Jurkat, Clone E6-1 (cell line): ENCODE measurements at regions not wholly inside any gene's neighbourhood (a gene's known extent, or its start where the extent isn't known, plus 50 kb on each side); places are given as distances from the start of the nearest gene placed in this dataset.

Source experiments
- DNase-seq: peaks from one replicate; pipeline ENCODE4 v3.0.0-alpha.2; 2011; ENCODE audit warnings: low read depth, low spot score
- H3K4me3 ChIP-seq: 2 replicates; pipeline ENCODE4 v1.5.1; 2011; ENCODE audit warnings: mild to moderate bottlenecking, low read length, control low read depth, moderate library complexity

DNA sequence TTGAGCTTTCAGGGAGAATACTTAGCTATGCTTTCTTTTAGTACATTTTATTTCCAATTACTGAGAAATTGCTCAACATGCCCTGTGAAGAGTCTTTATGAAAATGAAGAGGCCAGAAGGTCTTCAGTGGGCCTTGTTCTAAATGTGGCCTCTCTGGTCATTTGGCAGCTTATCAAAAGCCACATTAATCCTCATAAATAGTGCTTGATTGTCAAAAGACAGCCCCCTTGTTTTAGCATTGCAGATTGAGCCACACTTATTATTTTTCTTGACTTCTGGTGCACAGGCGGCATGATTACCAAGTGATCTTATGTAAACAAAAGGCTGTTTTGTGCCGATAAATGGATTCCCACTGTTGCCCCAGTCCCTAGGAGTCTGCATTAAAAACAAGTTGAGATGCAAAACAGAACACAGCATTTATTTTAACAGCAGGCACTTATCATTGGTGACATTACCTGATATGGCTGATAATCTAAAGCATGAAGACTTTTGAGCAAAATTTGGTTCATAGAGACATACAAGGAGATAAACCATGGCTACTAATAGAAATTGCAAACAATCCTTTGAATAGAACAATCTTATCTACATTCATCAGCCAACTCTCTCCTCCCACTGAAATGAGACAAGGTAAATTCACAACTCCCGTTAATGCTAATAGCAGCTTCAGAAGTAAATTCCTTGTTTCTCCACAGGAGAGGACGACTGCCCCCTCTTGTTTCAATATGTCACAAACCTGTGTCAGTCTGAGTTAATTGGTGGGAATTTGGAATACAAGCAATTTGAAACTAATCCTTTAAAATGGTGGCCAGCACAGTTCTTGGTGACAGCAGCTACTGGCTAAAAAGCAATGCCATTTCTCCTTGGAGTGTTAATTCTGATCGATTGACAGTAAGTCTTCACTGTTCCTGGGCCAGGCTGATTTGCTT lies 194.3 kb downstream of the NSUN3 start:
- no peak overlapping the region for H3K4me3 ChIP-seq
- no peak for DNase-seq

DNA sequence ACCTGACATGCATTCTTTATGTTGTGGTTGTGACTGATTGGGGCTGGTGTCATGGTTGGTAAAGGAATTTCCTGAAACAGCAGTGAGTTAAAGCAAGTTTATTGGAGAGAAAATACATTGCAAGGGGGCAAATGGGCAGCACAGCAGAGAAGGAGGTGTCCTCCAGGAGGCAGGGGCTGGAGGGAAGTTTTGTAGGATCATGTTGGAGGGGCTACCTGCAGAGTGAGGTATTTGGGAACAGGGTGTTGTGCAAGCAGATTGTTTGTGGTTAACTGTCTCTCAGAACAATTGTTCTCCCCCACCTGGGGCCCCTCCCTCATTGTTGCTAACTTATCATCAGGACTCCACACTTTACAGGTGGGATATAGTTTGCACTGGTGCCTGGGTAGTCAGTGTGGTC lies 196.0 kb downstream of the NSUN3 start:
- DNase-seq: no peak
- H3K4me3 ChIP-seq: no peak overlapping the region

DNA sequence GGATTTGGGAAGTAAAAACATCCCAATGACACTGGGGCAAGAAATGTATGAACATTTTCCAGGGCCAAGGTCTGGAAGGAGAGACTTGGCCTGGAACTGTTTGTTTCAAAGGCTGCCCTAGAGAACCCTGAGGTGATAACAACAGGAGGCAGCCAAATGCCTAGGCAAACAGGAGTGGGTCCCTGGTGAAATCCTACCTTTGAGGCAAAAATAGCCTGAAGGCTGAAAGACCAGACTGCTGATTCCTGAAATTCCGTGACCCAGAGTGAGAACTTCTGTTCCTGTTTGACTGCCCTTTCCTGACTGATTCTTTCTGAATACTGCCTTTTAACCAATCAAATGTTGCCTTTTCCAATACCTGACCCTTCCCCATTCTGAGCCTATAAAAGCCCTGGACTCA lies 196.4 kb downstream of the NSUN3 start:
- DNase-seq: no peak
- H3K4me3 ChIP-seq: no peak overlapping the region

DNA sequence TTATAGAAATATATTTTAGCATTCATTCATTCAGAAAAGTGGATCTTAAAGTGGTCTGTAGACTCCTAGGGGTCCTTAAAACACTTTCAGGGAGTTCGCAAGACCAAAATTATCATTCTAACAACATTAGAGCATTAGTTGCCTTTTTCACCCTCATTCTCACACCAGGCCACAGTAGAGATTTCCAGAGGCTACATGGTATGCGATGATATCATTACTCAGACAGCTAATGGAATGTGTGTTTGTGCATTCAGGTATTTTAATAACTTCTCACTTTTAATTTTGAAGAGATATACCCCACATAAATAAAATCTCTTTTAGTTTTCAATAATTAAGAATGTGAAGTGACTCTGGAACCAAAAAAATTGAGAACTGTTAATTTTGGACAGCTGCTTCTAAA lies 206.9 kb downstream of the NSUN3 start:
- no peak overlapping the region for H3K4me3 ChIP-seq
- no peak for DNase-seq

DNA sequence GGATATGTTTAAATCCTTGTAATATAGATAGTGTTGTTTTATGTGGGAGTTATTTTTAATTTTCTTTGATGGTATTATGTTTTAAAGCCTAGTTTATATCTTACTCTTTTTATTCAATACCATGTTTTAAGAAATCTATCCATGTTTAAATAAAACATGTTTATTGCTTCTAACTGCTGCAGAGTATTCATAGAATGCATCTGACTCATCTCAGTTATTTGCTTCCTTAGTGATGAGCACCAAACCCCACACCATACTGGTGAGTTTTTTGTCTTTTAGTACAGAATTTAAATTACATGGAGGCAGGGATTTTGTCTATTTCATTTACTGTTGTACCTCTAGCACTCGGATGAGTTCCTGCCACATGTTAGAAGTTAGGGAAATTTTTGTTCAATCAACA lies 209.2 kb downstream of the NSUN3 start:
- no peak overlapping the region for H3K4me3 ChIP-seq
- DNase-seq: no peak

DNA sequence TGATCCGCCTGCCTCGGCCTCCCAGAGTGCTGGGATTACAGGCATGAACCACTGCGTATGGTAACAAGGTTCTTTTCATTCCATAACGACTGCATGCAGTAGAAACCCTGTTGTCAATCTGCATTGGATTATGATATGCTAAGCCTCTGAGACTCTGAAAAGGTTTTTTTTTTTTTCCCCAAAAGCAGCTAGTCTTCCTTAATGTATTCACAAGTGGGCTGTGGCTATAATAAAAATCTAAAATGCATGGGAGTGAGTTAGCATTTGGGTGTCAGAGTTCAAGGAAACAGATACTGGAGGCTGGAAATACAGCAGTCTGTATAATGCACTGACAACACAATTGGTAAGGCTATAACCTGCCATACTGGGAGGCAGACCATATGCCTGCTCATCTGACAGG lies 218.1 kb downstream of the NSUN3 start:
- no peak overlapping the region for H3K4me3 ChIP-seq
- DNase-seq: no peak

DNA sequence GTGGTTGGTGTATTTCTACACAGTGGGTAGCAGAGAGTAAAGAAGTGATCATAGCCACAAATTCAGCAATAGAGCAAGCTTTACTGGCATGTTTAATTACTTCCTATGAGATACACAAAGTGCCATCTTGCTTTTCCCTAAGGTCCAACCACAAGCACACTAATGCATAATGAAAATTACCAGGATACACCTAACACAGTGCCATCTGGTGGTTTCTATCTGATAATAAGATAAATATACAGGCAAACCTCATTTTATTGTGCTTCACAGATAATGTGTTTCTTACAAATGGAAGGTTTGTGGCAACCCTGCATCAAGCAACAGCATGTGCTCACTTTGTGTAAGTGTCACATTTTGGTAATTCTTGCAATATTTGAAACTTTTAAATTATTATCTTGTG lies 223.0 kb downstream of the NSUN3 start:
- no peak overlapping the region for H3K4me3 ChIP-seq
- no peak for DNase-seq

DNA sequence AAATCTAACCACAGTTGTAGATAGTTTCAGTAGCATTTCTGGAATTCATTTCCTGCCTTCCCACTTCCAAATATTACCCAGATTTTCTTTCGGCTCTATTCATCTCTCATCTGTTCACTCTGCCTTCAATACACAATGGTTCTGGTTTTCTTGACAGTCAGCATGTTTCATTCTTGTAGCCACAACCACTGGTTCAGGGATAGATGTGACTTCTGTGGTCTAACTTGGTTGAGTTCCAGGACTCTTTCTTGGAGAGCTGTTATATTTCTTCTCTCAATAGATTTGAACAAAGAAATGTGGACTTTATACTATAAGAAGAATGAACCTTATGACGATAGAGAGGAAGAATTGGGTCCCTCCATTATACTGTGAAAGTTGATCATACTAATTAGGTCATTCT lies 228.8 kb downstream of the NSUN3 start:
- H3K4me3 ChIP-seq: no peak overlapping the region
- DNase-seq: no peak

DNA sequence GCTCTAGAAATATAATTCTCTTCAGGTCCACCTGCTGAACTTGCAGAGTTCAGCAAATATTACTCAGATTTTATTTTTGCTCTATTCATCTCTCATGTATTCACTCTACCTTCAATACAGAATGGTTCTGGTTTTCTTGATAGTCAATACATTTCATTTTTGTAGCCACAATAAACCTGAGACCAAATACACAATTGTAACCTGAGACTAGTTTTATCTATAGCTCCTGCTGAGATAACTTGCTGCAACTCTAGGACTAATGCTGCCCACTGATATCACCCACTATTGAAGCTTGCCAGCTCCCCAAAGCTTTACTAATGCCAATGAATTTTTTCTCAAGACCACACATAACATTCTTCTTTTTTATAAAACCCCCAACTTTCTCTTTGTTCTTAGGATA lies 229.3 kb downstream of the NSUN3 start:
- no peak overlapping the region for H3K4me3 ChIP-seq
- DNase-seq: no peak

DNA sequence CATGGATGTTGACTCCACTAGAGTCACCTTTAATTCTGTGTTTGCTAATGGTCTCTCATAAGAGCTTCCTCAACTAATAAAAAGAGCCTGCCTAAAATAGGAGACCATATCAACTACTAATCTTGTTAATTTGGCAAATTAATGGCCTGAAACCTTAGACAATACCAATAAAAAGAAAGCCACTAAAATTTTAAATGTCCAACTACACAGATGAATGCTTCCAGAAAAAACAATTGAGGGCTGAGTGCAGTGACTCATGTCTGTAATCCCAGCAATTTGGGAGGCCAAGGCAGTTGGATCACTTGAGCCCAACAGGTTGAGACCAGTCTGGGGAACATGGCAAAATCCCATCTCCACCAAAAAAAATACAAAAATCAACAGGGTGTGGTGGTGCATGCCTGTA lies 230.9 kb downstream of the NSUN3 start:
- H3K4me3 ChIP-seq: no peak overlapping the region
- DNase-seq: no peak

DNA sequence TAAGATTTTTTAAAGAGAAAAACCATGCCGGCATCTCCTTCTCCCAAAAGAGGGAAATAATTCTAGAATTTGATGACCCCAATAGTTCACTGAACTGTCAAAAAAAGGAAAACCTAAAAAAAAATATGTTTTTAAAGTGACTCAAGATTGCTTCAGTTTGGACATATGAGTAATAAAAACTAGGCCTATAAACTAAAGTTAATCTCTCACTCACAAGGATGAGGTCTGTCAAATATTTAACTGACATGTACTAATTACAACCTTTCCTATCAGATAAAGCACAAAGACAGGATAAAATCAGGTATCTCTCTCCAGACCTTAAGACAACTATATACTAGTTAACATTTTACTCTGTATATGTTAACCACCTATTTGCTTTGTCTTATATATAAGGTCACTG lies 231.9 kb downstream of the NSUN3 start:
- H3K4me3 ChIP-seq: no peak overlapping the region
- no peak for DNase-seq

DNA sequence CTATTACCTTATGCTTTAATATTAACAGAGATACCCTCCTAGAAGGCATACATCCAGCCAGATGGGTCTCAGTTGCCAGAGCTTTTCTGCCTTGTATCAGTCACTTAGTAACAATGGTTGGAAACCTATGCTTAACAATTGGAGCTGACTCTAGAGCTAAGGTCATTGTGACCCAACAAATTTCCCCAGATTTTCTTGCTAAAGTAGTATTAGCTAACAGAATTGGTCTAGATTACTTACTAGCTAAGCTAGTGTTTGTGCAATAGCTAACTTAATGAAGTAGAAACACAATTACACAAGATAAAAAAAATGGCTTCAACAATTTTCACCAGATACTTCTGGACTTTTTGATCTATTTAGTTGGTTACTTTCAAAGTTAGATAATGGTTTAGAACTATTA lies 236.9 kb downstream of the NSUN3 start:
- no peak for DNase-seq
- no peak overlapping the region for H3K4me3 ChIP-seq

DNA sequence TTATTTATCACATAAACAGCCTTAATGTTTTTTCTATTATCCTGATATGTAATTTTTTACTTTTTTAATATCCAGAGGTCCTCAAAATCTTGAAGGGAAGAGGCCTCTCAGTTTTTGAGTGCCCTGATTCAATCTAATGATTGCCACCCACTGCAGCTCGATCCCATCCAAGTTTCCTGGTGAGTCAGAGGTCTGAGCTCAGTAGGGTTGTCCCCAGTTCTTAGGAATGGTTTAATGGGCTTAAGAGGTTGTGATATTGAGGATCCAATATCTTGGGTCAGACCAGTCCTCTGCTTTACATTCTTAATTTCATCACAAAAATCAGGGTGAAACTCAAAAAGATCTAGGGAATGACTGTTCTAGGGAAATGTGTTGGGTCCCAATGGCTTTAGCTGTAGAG lies 238.5 kb downstream of the NSUN3 start:
- H3K4me3 ChIP-seq: no peak overlapping the region
- DNase-seq: no peak

DNA sequence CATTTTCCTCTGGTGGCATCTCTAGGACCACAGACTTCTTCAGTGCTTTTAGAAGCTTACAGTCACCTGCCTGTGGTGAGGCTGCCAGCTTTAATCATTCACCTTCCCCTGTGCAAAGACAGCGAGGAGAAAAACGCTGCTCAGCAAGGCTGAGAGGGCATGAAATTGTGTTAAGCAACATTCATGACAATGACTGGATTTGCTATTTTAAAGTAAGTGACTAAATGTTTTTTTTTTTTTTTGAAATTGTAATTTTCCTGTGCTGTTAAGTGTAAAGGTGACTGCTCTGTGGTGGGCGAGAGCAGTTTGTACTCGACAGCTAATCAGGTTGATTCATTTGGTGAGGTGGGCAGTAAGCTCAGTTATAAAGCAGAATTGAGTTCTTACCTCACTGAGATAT lies 240.4 kb downstream of the NSUN3 start:
- no peak for DNase-seq
- H3K4me3 ChIP-seq: no peak overlapping the region

DNA sequence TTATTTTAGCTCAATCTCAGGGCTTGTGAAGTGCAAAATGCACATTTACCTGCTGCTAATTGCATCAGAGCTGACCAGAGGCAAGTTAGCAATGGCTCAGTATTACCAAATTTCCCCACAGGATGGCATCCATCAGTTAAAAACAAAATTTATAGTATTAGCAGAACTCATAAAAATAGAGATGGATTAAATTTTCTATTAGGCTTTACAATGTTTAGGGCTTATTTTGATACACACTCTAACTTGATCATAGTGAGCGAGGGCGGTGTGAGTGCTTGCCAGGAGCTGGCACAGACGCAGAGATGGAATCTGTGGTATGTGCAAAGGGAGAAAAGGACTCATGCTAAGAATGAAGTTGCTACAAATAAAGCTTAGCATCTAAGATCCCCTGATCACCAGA lies 241.0 kb downstream of the NSUN3 start:
- H3K4me3 ChIP-seq: no peak overlapping the region
- no peak for DNase-seq

DNA sequence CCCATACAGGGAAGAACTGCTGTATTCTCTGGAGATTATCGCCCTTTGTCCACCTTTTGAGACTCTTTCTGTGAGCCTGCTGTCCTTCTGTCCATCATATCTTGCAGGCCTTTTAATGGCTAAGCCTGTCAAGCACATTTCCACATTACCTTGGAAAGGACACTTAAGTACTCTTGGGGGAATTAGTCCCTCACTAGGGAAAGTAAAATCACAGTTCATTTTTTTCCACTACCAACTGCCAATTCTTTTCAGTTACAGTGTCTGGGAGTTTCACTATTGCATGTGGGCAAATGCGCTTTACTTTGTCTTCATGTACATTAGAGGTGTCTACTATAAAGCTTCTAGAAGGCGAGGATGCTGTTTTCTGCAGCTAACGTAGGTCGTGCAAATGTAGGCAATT lies 242.1 kb downstream of the NSUN3 start:
- no peak overlapping the region for H3K4me3 ChIP-seq

DNA sequence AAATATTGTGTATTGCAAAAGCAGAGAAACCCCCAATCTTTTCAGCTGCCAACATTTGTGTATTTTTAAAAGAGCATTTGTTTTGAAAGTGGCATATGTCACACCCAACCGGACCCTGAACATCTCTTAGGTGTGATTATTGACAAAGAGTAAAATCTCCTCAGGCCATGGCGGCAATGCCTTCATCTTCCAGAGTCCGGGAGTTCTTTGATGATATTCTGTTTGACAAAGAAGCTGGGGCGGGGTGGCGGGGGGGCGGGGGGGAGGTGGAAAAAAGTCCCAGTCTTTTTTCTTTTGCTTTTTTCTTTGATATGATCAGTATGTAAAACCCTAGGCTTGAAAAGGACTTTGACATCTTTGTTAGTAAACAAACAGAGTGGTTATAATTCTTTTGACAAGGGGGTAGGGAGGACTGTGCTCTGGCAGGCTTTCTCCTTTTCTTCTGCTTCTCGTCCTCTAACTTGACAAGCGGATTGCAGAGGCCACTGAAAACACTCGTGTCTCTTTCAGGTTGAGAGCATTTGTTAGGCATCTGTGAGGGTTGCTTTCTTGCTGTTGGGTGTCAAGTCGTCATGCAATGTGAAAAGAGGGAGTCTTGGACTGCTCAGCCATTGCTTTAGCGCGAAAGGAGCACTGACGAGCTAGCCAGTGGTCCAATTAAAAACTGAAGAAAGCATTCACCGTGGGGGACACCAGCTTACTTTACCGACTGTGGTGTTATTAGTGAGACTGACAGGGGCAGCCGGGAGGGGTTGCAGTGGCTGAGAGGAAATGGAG lies 243.2 kb downstream of the NSUN3 start:
- no peak overlapping the region for H3K4me3 ChIP-seq
- DNase-seq: no peak

More for the DNA sequence above, 242.1 kb downstream of the NSUN3 start:
- no peak for DNase-seq

DNA sequence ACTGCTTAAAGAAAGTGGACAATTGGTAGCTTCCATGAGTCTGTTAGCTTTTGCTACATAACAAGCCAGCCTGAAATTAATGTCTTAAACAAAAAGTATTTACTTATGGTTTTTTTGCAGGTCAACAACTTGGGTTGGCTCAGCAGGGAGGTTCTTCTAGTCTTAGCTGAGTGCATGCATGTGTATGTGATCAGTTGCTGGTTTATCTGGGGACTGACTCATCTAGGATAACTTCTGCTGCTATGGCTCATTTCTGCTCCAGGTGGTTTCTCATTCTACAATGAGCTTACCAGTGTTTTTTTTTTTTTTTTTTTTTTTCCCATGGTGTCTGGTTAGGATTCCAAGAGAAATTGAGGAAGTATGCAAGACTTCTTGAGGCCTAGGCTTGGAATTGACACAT lies 244.7 kb downstream of the NSUN3 start:
- no peak for DNase-seq

DNA sequence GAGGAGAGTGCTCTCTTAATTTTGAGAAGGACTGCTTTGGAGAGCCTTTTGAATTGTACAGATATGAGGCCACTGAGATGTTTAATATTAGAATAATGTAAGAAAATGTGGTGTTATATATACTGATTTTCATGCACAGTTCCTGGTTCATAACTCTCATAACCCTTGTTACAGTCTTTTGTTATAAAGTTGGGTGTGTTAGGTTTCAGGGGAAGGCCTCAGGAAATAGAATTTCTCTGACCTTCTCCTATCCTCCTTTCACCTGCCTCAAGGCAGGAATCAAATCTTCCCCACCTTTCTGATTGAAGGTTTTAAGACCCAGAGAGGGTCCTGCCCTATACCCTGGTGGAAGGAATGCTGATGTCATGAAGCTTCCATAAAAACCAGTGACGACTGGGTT lies 245.9 kb downstream of the NSUN3 start:
- H3K4me3 ChIP-seq: no peak overlapping the region
- DNase-seq: no peak

More for the DNA sequence above, 244.7 kb downstream of the NSUN3 start:
- no peak overlapping the region for H3K4me3 ChIP-seq

DNA sequence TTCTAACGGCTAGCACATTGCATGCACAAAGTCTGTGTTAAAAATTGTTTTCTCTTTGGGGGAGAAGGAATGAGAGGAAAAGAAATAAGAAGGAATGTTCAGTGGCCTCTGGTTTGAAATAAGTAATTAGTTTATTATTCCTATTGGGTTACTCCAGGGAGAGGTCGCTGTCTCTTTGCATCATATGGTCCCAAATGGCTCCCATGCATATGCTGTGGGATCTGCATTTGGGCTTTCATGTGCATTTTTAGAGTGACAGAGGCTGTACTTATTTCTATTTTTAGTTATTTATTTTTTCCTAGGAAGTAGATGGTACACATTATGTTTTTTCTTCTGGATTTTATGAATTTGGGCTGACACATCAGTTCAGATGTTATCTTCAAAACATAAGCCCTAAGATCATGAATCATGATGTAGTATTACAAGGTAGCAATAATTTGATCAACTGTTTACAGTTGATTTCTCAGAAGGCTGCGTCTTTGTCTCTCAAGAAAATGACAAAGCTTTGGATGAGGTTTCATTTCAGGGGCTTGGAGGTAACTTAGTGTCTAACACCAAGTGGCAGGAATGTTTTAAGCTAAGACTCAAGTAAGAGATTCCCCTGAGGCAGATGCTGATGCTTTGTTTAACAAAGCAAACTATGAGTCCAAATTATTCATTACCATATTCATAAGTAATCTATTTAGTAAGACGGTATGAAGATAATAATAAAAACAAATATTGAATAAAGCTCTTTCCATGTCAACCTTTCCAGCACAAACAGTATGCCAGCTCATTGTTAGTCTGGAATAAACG lies 247.7 kb downstream of the NSUN3 start:
- no peak overlapping the region for H3K4me3 ChIP-seq
- DNase-seq: no peak
